ENCODE measurements at regions not wholly inside any gene's neighbourhood (a gene's known extent, or its start where the extent isn't known, plus 50 kb on each side); places are given as distances from the start of the nearest gene placed in this dataset.

DNA sequence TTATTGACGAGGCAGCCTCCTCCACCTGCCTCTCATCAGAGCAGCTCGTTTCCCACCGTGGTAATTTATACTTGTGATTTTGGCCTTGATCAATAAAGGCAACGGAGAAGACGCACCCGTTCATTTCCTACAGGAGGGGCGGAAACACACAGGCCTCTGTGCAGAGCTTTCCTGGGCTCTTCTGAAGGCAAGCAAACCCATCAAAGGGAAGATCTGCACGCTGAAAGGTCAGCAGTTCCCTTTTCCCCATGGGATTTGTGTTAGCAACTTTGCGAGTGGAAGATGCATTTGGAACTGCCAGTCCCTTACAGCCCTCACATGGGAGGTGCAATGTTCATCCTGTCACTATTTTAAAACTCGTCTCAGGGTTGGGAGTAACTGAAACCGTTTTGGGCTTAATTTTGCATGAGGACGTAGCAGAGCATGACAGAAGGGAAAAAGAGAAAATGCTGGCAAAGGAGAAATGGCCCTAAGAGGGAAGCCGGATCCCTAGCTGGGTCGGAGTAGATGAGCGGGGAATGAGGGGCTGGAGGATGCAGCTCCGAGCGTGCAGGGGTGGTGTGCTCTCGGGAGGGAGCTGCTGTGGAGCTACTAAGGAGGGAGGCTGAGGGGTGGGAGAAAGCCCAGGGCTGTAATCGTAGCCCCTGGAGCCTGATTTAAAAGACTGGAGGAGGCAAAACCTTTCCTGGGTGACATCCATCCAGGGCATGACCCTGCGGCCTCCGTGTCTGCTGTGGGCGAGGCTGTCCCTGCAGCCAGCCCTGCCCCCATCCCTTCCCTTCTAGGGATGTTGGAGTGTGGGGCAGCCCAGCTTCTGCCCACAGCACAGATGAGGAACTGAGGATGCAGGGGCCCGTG is 111.1 kb upstream of the FAM20C start:
- FAIRE-seq: no peak
- WGBS (ENCODE audit: missing lambda C conversion rate): 65% methylated on average over 23 of the region's 23 CpGs
- TF ChIP-seq MAZ (IDR thresholded peaks at IDR 0.05; ENCODE audit: borderline replicate concordance, low read depth, low read length) (no peak), HOXA7 (CRISPR knock-in tag; IDR thresholded peaks at IDR 0.05) (no peak), FOSL2 (IDR thresholded peaks at IDR 0.05) (no peak), FOSL2 (CRISPR knock-in tag; IDR thresholded peaks at IDR 0.05) (no peak), JUNB (IDR thresholded peaks at IDR 0.05) (no peak), BHLHE40 (IDR thresholded peaks at IDR 0.05; ENCODE audit: low read depth, low read length) (no peak)
- H3K4me1 ChIP-seq: no peaks in the 10 kb centered on the region
- no peak overlapping the region for H3K4me3 ChIP-seq
- ATAC-seq: no peak
- H3K27ac ChIP-seq: no peak overlapping the region
- H3K9me3 ChIP-seq: no peaks in the 10 kb centered on the region
- H3K4me2 ChIP-seq: no peak overlapping the region
- ChIA-PET CTCF (interaction anchor here (0.6 to 1.1 kb wide), 2 partner anchors 21 to 46 kb away, joined by 3 read pairs; no protein-coding TSS in a partner anchor), POLR2A (no interaction called here)
- DNase-seq (ENCODE audit: low read depth in 1 of 2, low spot score in 1 of 2): no peak

DNA sequence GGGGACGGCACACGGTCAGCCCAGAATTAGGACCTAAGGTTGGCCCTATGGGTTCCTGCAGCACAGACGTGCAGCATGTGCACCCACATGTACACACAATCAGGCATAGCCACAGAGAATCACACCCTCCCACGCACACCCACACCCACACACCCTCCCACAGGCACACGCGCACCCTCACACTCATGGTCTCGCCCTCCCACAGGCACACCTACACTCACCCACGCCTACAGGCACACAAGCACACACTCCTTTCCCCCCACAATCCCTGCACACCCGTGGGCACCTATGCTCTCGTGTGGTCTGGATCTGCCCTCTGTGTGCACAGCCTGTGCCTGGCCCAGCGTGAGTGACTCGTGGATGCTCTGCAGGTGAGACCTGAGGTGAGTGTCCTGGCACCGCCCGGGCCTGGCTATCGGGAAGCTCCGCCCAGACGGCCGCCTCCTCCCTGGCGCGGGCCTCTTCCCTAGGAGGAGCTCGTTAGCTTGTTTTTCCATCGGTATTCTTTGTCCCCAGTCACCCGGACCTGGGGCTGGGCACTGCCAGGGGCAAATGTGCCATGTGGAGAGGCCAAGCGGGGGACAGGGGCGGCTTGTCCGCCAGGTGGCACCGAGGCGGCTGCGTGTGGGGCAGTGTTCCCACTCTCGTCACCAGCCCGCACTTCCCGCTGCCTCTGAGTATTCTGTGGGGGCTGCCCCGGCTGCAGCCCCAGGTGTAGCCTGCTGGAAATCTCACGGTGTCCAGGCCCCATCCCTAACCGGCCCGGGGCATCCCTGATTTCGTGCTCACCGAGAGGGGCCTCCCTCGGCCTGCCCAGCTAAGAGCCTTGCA is 110.2 kb upstream of the FAM20C start:
- ChIA-PET POLR2A (no interaction called here), CTCF (interaction anchor here (1.0 kb wide), 1 partner anchor 39 kb away, joined by 4 read pairs; no protein-coding TSS in a partner anchor)
- no peak for DNase-seq (ENCODE audit: low read depth in 1 of 2, low spot score in 1 of 2)
- no peak for ATAC-seq
- no peak overlapping the region for H3K4me2 ChIP-seq
- H3K4me1 ChIP-seq: no peaks in the 10 kb centered on the region
- H3K27ac ChIP-seq: no peak overlapping the region
- no peak overlapping the region for H3K4me3 ChIP-seq
- no peaks in the 10 kb centered on the region for H3K9me3 ChIP-seq
- no peak for FAIRE-seq
- TF ChIP-seq, protein P1, sequence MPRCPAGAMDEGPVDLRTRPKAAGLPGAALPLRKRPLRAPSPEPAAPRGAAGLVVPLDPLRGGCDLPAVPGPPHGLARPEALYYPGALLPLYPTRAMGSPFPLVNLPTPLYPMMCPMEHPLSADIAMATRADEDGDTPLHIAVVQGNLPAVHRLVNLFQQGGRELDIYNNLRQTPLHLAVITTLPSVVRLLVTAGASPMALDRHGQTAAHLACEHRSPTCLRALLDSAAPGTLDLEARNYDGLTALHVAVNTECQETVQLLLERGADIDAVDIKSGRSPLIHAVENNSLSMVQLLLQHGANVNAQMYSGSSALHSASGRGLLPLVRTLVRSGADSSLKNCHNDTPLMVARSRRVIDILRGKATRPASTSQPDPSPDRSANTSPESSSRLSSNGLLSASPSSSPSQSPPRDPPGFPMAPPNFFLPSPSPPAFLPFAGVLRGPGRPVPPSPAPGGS (IDR thresholded peaks at IDR 0.05): no peak
- TF ChIP-seq ZNF302 (CRISPR knock-in tag; IDR thresholded peaks at IDR 0.05) (no peak), MAZ (IDR thresholded peaks at IDR 0.05; ENCODE audit: borderline replicate concordance, low read depth, low read length) (no peak), JUNB (IDR thresholded peaks at IDR 0.05) (no peak), JUN (IDR thresholded peaks at IDR 0.05) (no peak), KDM5A (IDR thresholded peaks at IDR 0.05) (no peak), POLR2A (IDR thresholded peaks at IDR 0.05; ENCODE audit: low read length) (no peak), RNF2 (IDR thresholded peaks at IDR 0.05; ENCODE audit: borderline replicate concordance, low read depth) (no peak), MAFK (IDR thresholded peaks at IDR 0.05; ENCODE audit: partially characterized antibody) (no peak), BHLHE40 (IDR thresholded peaks at IDR 0.05; ENCODE audit: low read depth, low read length) (no peak), KDM1A (IDR thresholded peaks at IDR 0.05; ENCODE audit: low read depth) (no peak), ZSCAN20 (CRISPR knock-in tag; IDR thresholded peaks at IDR 0.05) (no peak), ZC3H11A (IDR thresholded peaks at IDR 0.05) (no peak), HOXA7 (CRISPR knock-in tag; IDR thresholded peaks at IDR 0.05) (no peak)
- TF ChIP-seq, protein P2, sequence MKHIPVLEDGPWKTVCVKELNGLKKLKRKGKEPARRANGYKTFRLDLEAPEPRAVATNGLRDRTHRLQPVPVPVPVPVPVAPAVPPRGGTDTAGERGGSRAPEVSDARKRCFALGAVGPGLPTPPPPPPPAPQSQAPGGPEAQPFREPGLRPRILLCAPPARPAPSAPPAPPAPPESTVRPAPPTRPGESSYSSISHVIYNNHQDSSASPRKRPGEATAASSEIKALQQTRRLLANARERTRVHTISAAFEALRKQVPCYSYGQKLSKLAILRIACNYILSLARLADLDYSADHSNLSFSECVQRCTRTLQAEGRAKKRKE (CRISPR knock-in tag; IDR thresholded peaks at IDR 0.05; ENCODE audit: low read depth): no peak
- TF ChIP-seq, protein P3, sequence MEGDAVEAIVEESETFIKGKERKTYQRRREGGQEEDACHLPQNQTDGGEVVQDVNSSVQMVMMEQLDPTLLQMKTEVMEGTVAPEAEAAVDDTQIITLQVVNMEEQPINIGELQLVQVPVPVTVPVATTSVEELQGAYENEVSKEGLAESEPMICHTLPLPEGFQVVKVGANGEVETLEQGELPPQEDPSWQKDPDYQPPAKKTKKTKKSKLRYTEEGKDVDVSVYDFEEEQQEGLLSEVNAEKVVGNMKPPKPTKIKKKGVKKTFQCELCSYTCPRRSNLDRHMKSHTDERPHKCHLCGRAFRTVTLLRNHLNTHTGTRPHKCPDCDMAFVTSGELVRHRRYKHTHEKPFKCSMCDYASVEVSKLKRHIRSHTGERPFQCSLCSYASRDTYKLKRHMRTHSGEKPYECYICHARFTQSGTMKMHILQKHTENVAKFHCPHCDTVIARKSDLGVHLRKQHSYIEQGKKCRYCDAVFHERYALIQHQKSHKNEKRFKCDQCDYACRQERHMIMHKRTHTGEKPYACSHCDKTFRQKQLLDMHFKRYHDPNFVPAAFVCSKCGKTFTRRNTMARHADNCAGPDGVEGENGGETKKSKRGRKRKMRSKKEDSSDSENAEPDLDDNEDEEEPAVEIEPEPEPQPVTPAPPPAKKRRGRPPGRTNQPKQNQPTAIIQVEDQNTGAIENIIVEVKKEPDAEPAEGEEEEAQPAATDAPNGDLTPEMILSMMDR (IDR thresholded peaks at IDR 0.05): no peak
- TF ChIP-seq, protein P4, sequence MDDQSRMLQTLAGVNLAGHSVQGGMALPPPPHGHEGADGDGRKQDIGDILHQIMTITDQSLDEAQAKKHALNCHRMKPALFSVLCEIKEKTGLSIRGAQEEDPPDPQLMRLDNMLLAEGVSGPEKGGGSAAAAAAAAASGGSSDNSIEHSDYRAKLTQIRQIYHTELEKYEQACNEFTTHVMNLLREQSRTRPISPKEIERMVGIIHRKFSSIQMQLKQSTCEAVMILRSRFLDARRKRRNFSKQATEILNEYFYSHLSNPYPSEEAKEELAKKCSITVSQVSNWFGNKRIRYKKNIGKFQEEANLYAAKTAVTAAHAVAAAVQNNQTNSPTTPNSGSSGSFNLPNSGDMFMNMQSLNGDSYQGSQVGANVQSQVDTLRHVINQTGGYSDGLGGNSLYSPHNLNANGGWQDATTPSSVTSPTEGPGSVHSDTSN (IDR thresholded peaks at IDR 0.05): no peak
- TF ChIP-seq, protein P5, sequence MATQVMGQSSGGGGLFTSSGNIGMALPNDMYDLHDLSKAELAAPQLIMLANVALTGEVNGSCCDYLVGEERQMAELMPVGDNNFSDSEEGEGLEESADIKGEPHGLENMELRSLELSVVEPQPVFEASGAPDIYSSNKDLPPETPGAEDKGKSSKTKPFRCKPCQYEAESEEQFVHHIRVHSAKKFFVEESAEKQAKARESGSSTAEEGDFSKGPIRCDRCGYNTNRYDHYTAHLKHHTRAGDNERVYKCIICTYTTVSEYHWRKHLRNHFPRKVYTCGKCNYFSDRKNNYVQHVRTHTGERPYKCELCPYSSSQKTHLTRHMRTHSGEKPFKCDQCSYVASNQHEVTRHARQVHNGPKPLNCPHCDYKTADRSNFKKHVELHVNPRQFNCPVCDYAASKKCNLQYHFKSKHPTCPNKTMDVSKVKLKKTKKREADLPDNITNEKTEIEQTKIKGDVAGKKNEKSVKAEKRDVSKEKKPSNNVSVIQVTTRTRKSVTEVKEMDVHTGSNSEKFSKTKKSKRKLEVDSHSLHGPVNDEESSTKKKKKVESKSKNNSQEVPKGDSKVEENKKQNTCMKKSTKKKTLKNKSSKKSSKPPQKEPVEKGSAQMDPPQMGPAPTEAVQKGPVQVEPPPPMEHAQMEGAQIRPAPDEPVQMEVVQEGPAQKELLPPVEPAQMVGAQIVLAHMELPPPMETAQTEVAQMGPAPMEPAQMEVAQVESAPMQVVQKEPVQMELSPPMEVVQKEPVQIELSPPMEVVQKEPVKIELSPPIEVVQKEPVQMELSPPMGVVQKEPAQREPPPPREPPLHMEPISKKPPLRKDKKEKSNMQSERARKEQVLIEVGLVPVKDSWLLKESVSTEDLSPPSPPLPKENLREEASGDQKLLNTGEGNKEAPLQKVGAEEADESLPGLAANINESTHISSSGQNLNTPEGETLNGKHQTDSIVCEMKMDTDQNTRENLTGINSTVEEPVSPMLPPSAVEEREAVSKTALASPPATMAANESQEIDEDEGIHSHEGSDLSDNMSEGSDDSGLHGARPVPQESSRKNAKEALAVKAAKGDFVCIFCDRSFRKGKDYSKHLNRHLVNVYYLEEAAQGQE (IDR thresholded peaks at IDR 0.05): no peak
- WGBS (ENCODE audit: missing lambda C conversion rate): 69% methylated on average over 35 of the region's 39 CpGs
